ENCODE measurements at regions not wholly inside any gene's neighbourhood (a gene's known extent, or its start where the extent isn't known, plus 50 kb on each side); places are given as distances from the start of the nearest gene placed in this dataset.

DNA sequence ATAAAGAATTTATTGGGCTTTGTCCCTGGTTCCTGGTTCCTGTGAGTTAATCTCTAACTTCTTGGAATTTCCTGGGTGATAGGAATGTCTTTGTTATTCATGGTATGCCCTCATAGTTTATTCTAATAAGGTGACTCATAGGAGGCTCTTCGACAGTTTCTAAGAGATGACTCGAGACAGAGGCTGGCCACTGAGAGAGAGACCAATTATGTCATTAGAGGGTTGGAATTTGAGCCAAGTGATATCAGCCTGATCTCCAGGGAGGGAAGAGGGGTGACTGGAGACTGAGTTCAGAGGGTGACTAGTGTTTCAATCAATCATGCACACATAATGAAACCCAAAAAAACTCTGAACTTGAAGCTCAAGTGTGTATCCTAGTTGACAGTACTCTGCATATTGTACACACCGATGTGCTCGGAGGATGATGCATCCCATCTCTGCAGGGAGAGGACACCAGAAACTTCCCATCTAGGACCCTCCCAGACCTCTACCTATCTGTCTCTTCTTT is 185.7 kb downstream of the MTCL1 start (continued):
- TF ChIP-seq POLR2A (IDR thresholded peaks at IDR 0.05; ENCODE audit: control extremely low read depth in 1 of 2, low read depth in 2 of 2, low read length in 2 of 2) = 0 out of 3 replicates have a peak, but pooled peaks of 1 of the 2 experiments have one; percentile 32
- peak; percentile 86 for TF ChIP-seq TEAD4 (IDR thresholded peaks at IDR 0.05; ENCODE audit: low read depth, low read length)
- peak; percentile 95 for TF ChIP-seq JUN (IDR thresholded peaks at IDR 0.05; ENCODE audit: low read depth, low read length)

Data from H1 (cell line).